KOPT-K1 (cell line): ENCODE measurements at regions not wholly inside any gene's neighbourhood (a gene's known extent, or its start where the extent isn't known, plus 50 kb on each side); places are given as distances from the start of the nearest gene placed in this dataset.

ENCODE experiments used
- H3K27ac ChIP-seq: fragments of 200-600 bp; sonication (generic); 2 replicates; pipeline ENCODE4 v1.5.1; 2016; ENCODE audit warnings: antibody characterized with exemption, mild to moderate bottlenecking, low read depth, low read length; ENCODE audit not compliant: poor library complexity, severe bottlenecking
- H3K36me3 ChIP-seq: fragments of 200-600 bp; sonication (generic); 2 replicates; pipeline ENCODE4 v1.5.1; 2017; ENCODE audit warnings: antibody characterized with exemption, mild to moderate bottlenecking, low read length, moderate library complexity; ENCODE audit not compliant: insufficient read depth
- H3K9me3 ChIP-seq: fragments of 200-600 bp; sonication (generic); 2 replicates; pipeline ENCODE4 v1.5.1; 2017; ENCODE audit warnings: antibody characterized with exemption, low read length, mild to moderate bottlenecking; ENCODE audit not compliant: insufficient read depth, poor library complexity, severe bottlenecking

DNA sequence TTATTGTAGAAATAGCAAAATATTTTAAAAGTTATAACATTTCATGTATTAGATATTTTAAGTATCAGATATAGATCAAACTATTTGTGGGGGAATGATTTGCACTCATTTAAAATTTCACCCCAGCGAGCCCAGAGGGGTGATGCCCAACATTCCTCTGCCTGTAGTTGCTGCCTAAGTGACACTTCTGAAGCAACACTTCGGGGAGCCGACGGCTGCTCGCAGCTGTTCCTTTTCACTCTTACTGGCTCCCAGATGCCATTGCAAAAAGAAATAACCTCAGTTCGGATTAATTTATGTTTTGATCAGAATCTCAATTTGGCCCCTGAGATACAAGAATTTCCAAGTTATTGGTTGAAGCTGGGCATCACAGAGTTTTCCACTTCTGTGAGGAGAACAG, 603.8 kb downstream of the PLCL1 start:
- Histone ChIP-seq H3K27ac (no peak overlapping the region), H3K36me3 (no peaks in the 10 kb centered on the region), H3K9me3 (no peaks in the 10 kb centered on the region)

- Histone ChIP-seq H3K9me3 (no peaks in the 10 kb centered on the region), H3K36me3 (no peaks in the 10 kb centered on the region), H3K27ac (no peak overlapping the region)
Observed at GRCh38 chr2:198405311-198405710, 600.9 kb downstream of the PLCL1 start.

- Histone ChIP-seq H3K36me3 (no peaks in the 10 kb centered on the region), H3K27ac (no peak overlapping the region), H3K9me3 (no peaks in the 10 kb centered on the region)
Observed at GRCh38 chr2:198401644-198402043, 597.3 kb downstream of the PLCL1 start.

DNA sequence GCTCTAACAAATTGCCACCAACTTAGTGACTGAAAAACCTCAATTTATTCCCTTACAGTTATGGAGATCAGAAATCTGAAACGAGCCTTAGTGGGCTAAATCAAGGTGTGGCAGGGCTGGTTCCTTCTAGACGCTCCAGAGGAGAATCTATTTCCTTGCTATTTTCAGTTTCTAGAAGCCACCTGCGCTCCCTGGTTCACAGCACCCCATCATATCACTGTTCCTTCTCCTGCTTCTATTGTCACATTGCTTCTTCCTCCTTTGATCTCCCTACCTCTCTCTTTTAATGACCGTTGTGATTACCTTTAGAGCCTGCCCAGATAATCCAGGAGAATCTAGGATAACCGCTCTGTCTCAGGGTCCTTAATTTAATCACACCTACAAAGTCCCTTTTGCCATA, 596.6 kb downstream of the PLCL1 start:
- Histone ChIP-seq H3K36me3 (no peaks in the 10 kb centered on the region), H3K9me3 (no peaks in the 10 kb centered on the region), H3K27ac (no peak overlapping the region)

DNA sequence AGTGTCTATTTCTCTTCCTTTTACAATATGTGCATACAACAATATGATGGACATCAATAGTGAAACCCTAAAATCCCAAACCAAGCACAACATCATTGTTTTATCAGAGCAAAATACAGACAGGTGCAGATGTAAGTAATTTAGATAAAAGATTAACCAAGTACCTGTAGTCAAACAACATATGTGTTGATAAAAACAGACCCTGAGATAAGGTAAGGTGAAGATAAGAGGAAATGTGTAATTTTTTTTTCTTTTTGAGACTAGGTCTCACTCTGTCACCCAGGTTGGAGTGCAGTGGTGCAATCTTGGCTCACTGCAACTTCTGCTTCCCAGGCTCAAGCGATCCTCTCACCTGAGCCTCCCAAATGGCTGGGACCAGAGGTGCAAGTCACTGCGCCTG, 589.8 kb downstream of the PLCL1 start:
- H3K27ac ChIP-seq: no peak overlapping the region
- no peaks in the 10 kb centered on the region for H3K36me3 ChIP-seq
- no peaks in the 10 kb centered on the region for H3K9me3 ChIP-seq

DNA sequence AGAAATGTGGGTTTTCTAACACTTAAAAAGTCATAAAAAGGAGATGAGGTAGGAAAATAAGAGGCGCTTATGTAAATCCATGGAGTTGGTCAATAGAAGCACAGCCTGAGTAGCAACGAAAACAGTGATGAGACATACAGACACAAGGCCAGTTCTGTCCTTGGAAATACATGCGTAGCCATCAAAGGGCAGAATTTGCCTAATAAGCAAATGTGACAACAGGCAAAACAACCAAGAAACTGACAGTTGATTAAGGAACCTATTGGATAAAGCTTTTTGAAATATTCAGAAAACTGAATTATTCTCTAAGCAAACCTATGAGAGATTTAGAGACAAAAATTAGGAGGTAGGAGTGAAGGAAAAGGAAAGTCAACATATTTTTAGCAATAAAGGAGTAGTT, 586.3 kb downstream of the PLCL1 start:
- H3K9me3 ChIP-seq: no peaks in the 10 kb centered on the region
- no peaks in the 10 kb centered on the region for H3K36me3 ChIP-seq
- no peak overlapping the region for H3K27ac ChIP-seq

DNA sequence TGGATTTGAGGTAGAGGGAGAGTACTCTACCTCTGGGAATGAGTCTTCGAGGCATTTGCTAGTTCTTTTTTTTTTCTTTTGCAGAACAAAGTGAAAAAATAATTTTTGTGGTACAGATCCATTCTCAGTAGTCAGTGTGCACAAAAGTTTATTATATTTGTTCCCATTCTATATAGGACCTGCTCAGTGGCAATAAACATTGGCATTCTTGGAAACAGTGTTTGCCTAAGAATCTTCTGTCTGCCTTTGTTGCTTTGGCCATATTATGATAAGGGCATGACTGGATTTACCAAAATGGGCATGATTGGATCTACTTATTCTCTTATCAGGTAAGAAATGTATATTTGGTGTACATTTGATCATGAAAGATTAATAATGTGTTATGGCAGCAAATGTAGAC, 583.3 kb downstream of the PLCL1 start:
- Histone ChIP-seq H3K27ac (no peak overlapping the region), H3K36me3 (no peaks in the 10 kb centered on the region), H3K9me3 (no peaks in the 10 kb centered on the region)

GRCh38 chr2:198385856-198386255, 581.5 kb downstream of the PLCL1 start:
- no peaks in the 10 kb centered on the region for H3K36me3 ChIP-seq
- no peak overlapping the region for H3K27ac ChIP-seq
- H3K9me3 ChIP-seq: no peaks in the 10 kb centered on the region

DNA sequence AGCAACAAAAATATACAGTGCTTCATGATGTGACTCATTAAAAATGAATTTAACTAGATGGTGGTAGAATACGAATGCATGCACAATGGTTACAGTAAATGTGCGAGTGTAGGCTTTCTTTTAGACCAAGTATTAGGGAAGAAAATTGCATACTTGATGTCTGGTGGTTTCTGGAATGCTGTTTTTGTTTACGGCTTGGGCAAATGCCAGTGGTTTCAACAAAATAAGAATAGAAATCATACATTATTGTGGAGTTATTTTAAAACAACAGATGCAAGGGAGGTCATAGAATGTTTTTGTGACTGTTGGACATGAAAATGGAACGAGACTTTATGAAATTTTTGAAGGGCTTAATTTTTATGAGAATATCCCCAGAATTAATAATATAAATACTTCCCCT, 580.9 kb downstream of the PLCL1 start:
- Histone ChIP-seq H3K27ac (no peak overlapping the region), H3K9me3 (no peaks in the 10 kb centered on the region), H3K36me3 (no peaks in the 10 kb centered on the region)

- H3K27ac ChIP-seq: no peak overlapping the region
- H3K36me3 ChIP-seq: no peaks in the 10 kb centered on the region
- no peaks in the 10 kb centered on the region for H3K9me3 ChIP-seq
Observed at GRCh38 chr2:198383392-198383791, 579.0 kb downstream of the PLCL1 start.

- Histone ChIP-seq H3K9me3 (no peaks in the 10 kb centered on the region), H3K27ac (no peak overlapping the region)
Observed at GRCh38 chr2:198382811-198383210, 578.4 kb downstream of the PLCL1 start.

DNA sequence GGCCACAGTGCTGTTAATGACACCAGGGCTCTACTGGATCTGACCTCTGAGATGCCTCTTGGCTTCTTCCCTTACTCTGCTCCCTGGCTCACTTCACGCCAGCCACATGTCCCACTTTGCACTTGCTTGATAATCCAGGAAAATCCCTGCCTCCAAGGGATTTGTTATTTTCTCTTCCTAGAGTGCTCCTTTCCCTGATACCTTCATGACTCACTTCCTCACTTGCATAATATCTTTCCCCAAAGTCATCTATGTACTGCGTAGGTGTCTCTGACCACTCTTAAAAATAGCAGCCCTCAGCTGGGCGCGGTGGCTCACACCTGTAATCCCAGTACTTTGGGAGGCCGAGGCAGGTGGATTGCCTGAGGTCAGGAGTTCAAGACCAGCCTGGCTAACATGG, 572.3 kb downstream of the PLCL1 start:
- Histone ChIP-seq H3K36me3 (no peaks in the 10 kb centered on the region), H3K27ac (no peak overlapping the region), H3K9me3 (no peaks in the 10 kb centered on the region)

More at GRCh38 chr2:198382811-198383210, 578.4 kb downstream of the PLCL1 start:
- H3K36me3 ChIP-seq: no peaks in the 10 kb centered on the region

DNA sequence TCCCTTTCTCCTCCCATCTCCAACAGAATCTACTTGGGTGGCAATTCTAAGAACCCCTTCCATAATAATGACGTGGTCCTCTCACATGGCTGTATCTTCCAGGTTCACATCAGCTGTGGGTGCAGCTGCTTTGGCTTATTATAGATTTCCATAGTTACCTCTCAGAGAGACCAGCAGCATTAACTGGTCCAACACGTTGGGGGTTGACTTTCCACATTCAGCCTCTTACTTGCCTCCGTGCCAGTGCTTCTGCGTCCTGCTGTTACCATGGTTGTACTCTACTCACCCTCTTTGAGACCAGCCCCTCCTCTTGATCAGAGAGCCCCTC, 570.7 kb downstream of the PLCL1 start:
- no peaks in the 10 kb centered on the region for H3K9me3 ChIP-seq
- no peaks in the 10 kb centered on the region for H3K36me3 ChIP-seq
- no peak overlapping the region for H3K27ac ChIP-seq

- H3K27ac ChIP-seq: no peak overlapping the region
- no peaks in the 10 kb centered on the region for H3K9me3 ChIP-seq
- no peaks in the 10 kb centered on the region for H3K36me3 ChIP-seq
Observed at GRCh38 chr2:198374375-198375082, 570.1 kb downstream of the PLCL1 start.

DNA sequence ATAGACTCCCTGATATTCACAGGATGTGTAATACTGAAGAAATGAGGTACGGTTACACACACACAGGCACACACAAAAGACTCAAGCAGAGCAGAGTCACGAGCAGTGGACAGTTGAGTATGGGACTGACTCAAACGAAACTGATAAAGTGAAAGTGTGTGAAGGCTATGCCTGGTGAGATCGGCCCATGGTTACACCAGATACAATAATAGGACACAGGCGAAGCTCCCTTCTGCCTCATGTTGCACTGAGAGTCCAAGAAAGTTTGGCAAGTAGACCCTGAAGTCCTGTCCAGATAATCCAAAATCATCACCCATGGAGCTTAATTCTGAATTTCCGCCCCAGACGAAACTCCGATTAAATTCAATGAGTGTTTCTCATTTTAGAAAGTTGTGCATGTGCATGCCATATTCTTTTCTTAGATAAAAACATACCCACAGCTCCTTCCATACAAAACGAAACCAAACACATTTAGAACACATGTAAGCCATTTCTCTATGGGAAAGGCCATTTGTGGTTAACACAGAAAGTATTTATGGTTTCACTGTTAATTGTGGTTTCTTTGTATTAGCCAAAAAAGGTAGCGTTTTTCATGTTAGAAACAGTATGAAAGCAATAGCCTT, 567.6 kb downstream of the PLCL1 start:
- Histone ChIP-seq H3K36me3 (no peaks in the 10 kb centered on the region), H3K27ac (no peak overlapping the region), H3K9me3 (no peaks in the 10 kb centered on the region)

DNA sequence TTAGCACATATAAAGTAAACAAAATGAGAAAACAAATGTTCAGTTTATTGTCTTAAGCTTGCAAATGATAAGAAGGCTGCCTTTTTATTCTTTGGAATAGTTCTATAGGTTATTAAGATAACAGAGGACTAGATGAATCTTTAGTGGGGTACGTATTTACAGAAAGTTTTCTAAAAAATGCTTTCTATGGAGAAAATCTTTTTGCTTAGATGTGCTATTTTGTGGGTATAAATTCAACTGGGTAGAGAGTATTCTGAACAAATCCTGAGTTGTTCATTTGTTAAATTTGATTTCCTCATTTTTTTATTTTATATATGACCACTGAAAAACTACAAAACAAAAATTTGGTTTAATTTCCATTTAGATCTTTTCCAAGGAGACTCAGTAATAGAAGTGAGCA, 566.9 kb downstream of the PLCL1 start:
- Histone ChIP-seq H3K36me3 (no peaks in the 10 kb centered on the region), H3K9me3 (no peaks in the 10 kb centered on the region), H3K27ac (no peak overlapping the region)
